ENCODE measurements at regions not wholly inside any gene's neighbourhood (a gene's known extent, or its start where the extent isn't known, plus 50 kb on each side); places are given as distances from the start of the nearest gene placed in this dataset.

DNA sequence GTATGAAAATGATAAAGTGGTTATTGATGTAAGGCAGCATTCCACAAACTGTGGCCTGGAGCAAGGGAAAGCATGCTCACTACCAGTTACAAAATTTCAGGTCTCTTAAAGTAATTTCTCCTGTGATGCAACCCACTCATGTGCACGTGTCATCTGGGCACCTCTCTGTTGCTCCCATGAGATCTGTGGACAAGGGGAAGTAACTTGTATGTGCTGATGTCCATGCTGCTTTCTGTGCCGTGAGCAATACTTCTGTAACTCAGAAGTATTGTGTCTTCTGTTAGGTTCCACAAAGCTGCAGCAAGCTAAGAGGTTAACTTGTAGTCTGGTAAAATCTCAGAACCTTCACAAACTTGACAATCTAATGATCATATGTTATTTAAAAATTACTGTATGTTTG is 930.0 kb upstream of the SLITRK6 start:
- no peak for ATAC-seq
- no peak overlapping the region for H3K4me3 ChIP-seq
- WGBS, 2 donors: 45 to 46% methylated on average over 2 of the region's 2 CpGs

GRCh38 chr13:86731987-86732386 is 932.8 kb upstream of the SLITRK6 start:
- ATAC-seq (no peak), DNase-seq (no peak)
- no peak overlapping the region for H3K27ac ChIP-seq
- 84 to 95% methylated on average over 1 of the region's 1 CpG for WGBS, 2 donors
- H3K4me3 ChIP-seq: no peak overlapping the region
- H3K27me3 ChIP-seq: no peaks in the 10 kb centered on the region
- intact Hi-C loops (cut with DNase I): no loop called here
- no peaks in the 10 kb centered on the region for H3K4me1 ChIP-seq
- no peaks in the 10 kb centered on the region for H3K36me3 ChIP-seq
- H3K9me3 ChIP-seq: peaks cover 0 to 51% (median 0%) of the 10 kb centered on the region in 11 donors
- TF ChIP-seq CTCF (IDR thresholded peaks at IDR 0.05): no peak

More for the DNA sequence above, 930.0 kb upstream of the SLITRK6 start:
- Histone ChIP-seq H3K36me3 (no peaks in the 10 kb centered on the region), H3K27ac (no peak overlapping the region), H3K27me3 (no peaks in the 10 kb centered on the region), H3K9me3 (peaks cover 0 to 27% (median 0%) of the 10 kb centered on the region in 11 donors), H3K4me1 (no peaks in the 10 kb centered on the region)
- TF ChIP-seq CTCF (IDR thresholded peaks at IDR 0.05): no peak
- DNase-seq: no peak
- intact Hi-C loops (cut with DNase I): no loop called here

DNA sequence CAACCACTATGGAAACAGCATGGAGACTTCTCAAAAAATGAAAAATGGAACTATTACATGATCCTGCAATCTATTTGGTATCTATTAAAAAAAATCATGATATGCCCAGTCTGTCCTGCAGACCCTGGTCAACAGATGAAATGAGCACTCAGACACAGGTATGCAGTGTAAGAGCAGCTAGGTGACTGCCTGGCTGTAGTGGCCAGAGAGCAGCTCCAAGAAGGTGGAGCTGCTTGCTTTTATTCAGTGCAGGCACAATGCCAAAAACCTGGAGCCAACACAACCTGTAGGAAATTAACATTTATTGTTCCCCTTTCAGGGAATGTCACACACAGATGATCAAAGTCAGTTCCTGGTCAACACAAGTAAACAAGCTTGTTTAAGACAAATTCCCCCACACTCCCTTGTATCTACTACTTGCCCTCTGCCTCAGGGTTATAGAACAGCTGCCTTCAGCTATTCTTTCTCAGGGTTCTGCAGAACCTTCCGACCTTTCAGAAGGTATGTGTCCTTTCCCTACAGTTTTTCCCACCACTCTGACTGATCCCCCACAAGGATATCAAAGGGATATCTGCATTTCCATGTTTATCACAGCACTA is 933.7 kb upstream of the SLITRK5 start:
- 48 to 70% methylated on average over 1 of the region's 1 CpG for WGBS, 2 donors
- Histone ChIP-seq H3K27ac (no peak overlapping the region), H3K4me3 (no peak overlapping the region), H3K27me3 (no peaks in the 10 kb centered on the region), H3K9me3 (peaks cover 0 to 44% (median 0%) of the 10 kb centered on the region in 11 donors), H3K36me3 (no peaks in the 10 kb centered on the region), H3K4me1 (no peaks in the 10 kb centered on the region)
- no peak for ATAC-seq
- intact Hi-C loops (cut with DNase I): no loop called here
- no peak for TF ChIP-seq CTCF (IDR thresholded peaks at IDR 0.05)
- DNase-seq: no peak

DNA sequence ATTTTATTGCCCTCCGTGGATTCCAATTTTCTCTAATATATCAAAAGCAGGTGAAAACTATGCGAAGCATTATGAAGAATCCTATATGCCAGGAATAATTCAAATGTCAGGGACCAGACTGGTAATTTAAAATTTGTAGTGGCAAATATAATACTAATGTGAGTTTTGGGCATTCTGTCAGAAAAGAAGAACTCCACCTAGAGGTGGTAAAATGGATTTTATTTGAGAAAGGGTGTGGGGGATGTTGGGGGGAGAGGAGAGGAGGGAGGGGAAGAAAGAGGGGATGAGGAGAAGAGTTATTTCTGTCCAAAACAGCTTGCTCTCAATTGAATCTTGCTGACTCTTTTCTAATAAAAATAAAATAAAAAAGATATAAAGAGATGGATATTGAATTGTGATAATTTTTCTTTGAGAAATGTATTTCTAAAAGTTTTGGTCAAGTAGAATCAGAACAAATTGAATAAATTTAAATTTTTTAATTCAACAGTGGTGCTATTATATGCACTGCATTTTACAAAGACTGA is 929.3 kb upstream of the SLITRK5 start:
- Histone ChIP-seq H3K9me3 (peaks cover 0 to 13% (median 0%) of the 10 kb centered on the region in 11 donors), H3K36me3 (no peaks in the 10 kb centered on the region), H3K27ac (no peak overlapping the region), H3K4me1 (no peaks in the 10 kb centered on the region), H3K4me3 (no peak overlapping the region), H3K27me3 (no peaks in the 10 kb centered on the region)
- DNase-seq (no peak), ATAC-seq (no peak)
- intact Hi-C loops (cut with DNase I): no loop called here
- no peak for TF ChIP-seq CTCF (IDR thresholded peaks at IDR 0.05)
- WGBS, 2 donors: 38 to 56% methylated on average over 2 of the region's 2 CpGs
